ENCODE measurements at regions not wholly inside any gene's neighbourhood (a gene's known extent, or its start where the extent isn't known, plus 50 kb on each side); places are given as distances from the start of the nearest gene placed in this dataset.

GRCh38 chr1:10960411-10961299, 51.8 kb upstream of the TARDBP start:
- Histone ChIP-seq H3K9ac (ENCODE audit: low read length) (no peak overlapping the region), H3K36me3 (replicated peaks; ENCODE audit: low read depth, low read length) (no peaks in the 10 kb centered on the region), H3K27me3 (ENCODE audit: low read depth, low read length) (peaks cover 48% of the 10 kb centered on the region), H3K4me3 (ENCODE audit: low read length) (no peak overlapping the region), H3K9me3 (ENCODE audit: insufficient read depth, low read length) (no peaks in the 10 kb centered on the region), H2AFZ (ENCODE audit: low read depth, low read length) (no peak overlapping the region), H3K4me2 (ENCODE audit: low read length) (peak overlapping the region; percentile 62), H3K4me1 (ENCODE audit: low read length) (peaks cover 13% of the 10 kb centered on the region), H4K20me1 (ENCODE audit: insufficient read depth, low read length) (no peaks in the 10 kb centered on the region; the same call in 1 of the 2 replicates), H3K79me2 (ENCODE audit: low read length) (no peaks in the 10 kb centered on the region), H3K27ac (ENCODE audit: low read length) (no peak overlapping the region)
- TF ChIP-seq CTCF (IDR thresholded peaks at IDR 0.05; ENCODE audit: low read depth, low read length), result peak; percentile 61
- no peak for TF ChIP-seq EZH2phosphoT487 (IDR thresholded peaks at IDR 0.05; ENCODE audit: low read depth)

GRCh38 chr1:10961300-10961833, 51.1 kb upstream of the TARDBP start:
- no peak overlapping the region for H2AFZ ChIP-seq (ENCODE audit: low read depth, low read length)
- no peaks in the 10 kb centered on the region for H3K9me3 ChIP-seq (ENCODE audit: insufficient read depth, low read length)
- peak overlapping the region; percentile 62 for H3K4me2 ChIP-seq (ENCODE audit: low read length)
- no peaks in the 10 kb centered on the region for H3K36me3 ChIP-seq (replicated peaks; ENCODE audit: low read depth, low read length)
- no peaks in the 10 kb centered on the region for H3K79me2 ChIP-seq (ENCODE audit: low read length)
- peaks cover 44% of the 10 kb centered on the region for H3K27me3 ChIP-seq (ENCODE audit: low read depth, low read length)
- no peaks in the 10 kb centered on the region; the same call in 1 of the 2 replicates for H4K20me1 ChIP-seq (ENCODE audit: insufficient read depth, low read length)
- H3K4me1 ChIP-seq (ENCODE audit: low read length), result peaks cover 20% of the 10 kb centered on the region
- no peak overlapping the region for H3K9ac ChIP-seq (ENCODE audit: low read length)
- no peak overlapping the region for H3K4me3 ChIP-seq (ENCODE audit: low read length)
- no peak overlapping the region for H3K27ac ChIP-seq (ENCODE audit: low read length)
- TF ChIP-seq CTCF (IDR thresholded peaks at IDR 0.05; ENCODE audit: low read depth, low read length), result no peak
- TF ChIP-seq EZH2phosphoT487 (IDR thresholded peaks at IDR 0.05; ENCODE audit: low read depth), result no peak

- H3K79me2 ChIP-seq (ENCODE audit: low read length), result no peaks in the 10 kb centered on the region
- no peak for TF ChIP-seq EZH2phosphoT487 (IDR thresholded peaks at IDR 0.05; ENCODE audit: low read depth)
- no peak for TF ChIP-seq CTCF (IDR thresholded peaks at IDR 0.05; ENCODE audit: low read depth, low read length)
- H3K4me2 ChIP-seq (ENCODE audit: low read length), result no peak overlapping the region
- no peaks in the 10 kb centered on the region for H3K9me3 ChIP-seq (ENCODE audit: insufficient read depth, low read length)
- H3K4me3 ChIP-seq (ENCODE audit: low read length), result no peak overlapping the region
- no peaks in the 10 kb centered on the region for H3K36me3 ChIP-seq (replicated peaks; ENCODE audit: low read depth, low read length)
- no peak overlapping the region for H3K9ac ChIP-seq (ENCODE audit: low read length)
- H3K27me3 ChIP-seq (ENCODE audit: low read depth, low read length), result peaks cover 44% of the 10 kb centered on the region
- H3K27ac ChIP-seq (ENCODE audit: low read length), result no peak overlapping the region
- peaks cover 27% of the 10 kb centered on the region for H3K4me1 ChIP-seq (ENCODE audit: low read length)
- H4K20me1 ChIP-seq (ENCODE audit: insufficient read depth, low read length), result no peaks in the 10 kb centered on the region; the same call in 1 of the 2 replicates
- H2AFZ ChIP-seq (ENCODE audit: low read depth, low read length), result no peak overlapping the region
These were observed 50.0 kb upstream of the TARDBP start for GRCh38 chr1:10962483-10962882.
